ENCODE measurements at regions not wholly inside any gene's neighbourhood (a gene's known extent, or its start where the extent isn't known, plus 50 kb on each side); places are given as distances from the start of the nearest gene placed in this dataset.
A peak's percentile ranks its signal among the peaks of the same experiment; 100 is the strongest.

DNA sequence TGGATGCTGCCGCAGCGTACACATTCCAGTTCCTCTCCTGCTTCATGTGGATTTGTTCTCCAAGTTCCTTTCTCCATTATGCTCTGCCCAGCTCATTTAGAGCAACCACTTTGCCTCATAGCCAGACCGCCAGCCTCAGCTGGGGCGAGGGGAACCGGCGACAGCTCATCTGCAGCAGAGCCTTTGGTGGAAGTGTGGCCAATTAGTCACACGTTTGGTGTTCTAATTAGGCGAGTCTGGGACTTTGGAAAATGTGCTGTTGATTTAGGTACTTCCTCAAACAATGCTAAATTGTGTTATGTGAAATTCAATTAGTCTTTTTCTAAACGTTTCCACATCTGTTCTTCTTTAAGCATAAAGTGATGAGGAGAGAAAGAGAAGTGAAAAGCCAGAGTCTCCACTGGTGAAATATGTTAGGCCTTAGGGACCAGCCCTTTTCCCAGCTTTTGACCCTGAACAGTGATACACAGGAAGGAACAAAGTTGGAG, 217.9 kb downstream of the TBX18 start:
- Histone ChIP-seq H3K4me3 (ENCODE audit: low read length in 2 of 2) (no peak overlapping the region), H3K36me3 (ENCODE audit: control insufficient read depth in 2 of 2, insufficient read depth in 2 of 2, low read length in 1 of 2) (no peaks in the 10 kb centered on the region), H3K27me3 (ENCODE audit: control insufficient read depth in 2 of 2, insufficient read depth in 1 of 2, low read length in 1 of 2) (no peaks in the 10 kb centered on the region), H3K4me1 (ENCODE audit: control insufficient read depth in 2 of 2, insufficient read depth in 2 of 2, low read length in 2 of 2) (no peaks in the 10 kb centered on the region), H3K9me3 (ENCODE audit: control insufficient read depth in 2 of 2, insufficient read depth in 1 of 2, low read length in 1 of 2) (no peaks in the 10 kb centered on the region), H3K27ac (ENCODE audit: low read depth in 1 of 2, low read length in 1 of 2) (no peak overlapping the region)
- DNase-seq (ENCODE audit: low read depth in 6 of 9, low spot score in 9 of 9) = no peak
- WGBS = 70% methylated on average over 9 of the region's 9 CpGs

DNA sequence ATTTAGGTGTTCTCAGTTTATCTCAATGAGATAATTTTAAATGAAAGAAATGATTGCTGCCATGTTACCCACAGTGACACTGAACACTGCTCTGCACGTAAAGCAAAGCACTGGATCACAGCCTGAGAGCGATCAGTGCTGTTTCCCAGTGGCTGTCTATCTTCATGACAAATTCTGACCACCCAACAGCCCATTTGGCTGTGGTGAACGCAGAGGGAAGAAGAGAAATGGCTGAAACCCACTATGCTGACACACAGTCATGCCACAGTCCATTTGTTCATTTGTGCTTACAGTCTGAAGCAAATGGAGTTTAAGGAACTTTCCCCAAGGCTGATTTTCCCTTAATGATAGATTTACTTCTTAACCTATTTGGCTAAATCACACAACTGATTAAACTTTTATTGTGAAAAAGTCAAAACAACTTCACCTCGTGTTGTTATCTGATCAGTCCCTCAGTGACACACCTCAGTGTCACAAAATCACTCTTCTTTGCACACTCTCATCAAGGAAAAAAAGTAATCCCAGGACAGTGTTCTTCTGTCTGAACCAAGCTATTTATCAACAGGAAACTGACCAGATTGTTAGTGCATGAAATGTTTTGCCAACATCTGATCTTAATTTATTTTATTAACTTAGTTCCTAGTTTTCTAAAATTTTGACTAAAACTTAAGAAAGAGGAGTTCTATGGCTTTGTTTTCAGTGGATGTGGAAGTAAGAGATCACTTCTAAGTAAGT, 225.1 kb downstream of the TBX18 start:
- Histone ChIP-seq H3K4me1 (ENCODE audit: control insufficient read depth in 2 of 2, insufficient read depth in 2 of 2, low read length in 2 of 2) (no peaks in the 10 kb centered on the region), H3K9me3 (ENCODE audit: control insufficient read depth in 2 of 2, insufficient read depth in 1 of 2, low read length in 1 of 2) (no peaks in the 10 kb centered on the region)
- DNase-seq (ENCODE audit: low read depth in 6 of 9, low spot score in 9 of 9) = no peak

DNA sequence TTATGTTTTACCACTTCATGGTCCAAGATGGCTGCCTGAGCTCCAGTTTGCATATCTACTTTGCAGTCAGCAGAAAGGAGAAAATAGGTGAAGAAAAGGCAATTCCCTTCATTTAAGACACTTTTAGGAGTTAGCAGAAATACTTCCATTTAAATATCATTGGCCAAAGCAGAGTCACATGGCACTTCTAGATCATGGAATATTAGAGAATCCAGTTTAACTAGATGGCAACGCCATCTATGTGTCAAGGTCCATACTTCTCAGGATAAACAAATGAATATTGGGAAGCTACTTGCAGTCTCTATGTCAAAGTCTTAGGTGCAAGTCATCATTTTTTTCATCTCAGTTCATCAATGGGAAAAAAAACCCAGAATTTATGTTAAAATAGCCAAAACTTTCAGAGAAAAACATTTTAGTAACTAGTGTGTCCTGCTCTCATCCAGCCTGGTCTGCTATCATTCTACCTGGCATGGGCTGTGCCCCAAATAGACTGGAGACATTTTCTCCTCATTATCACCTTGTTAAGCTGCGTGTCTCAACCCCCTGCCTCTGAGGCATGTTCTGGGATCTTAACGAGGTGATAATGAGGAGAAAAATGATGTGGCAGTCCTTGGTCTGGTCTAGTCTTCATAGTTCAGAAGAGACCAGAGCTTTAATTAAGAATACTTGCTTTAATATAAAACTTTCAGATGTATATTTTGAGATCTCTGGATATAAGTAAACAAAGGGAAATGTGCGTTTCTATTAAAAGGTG, 227.3 kb downstream of the TBX18 start:
- WGBS = 88% methylated on average over 4 of the region's 4 CpGs
- H3K9me3 ChIP-seq (ENCODE audit: control insufficient read depth in 2 of 2, insufficient read depth in 1 of 2, low read length in 1 of 2) = no peaks in the 10 kb centered on the region
- no peaks in the 10 kb centered on the region for H3K4me1 ChIP-seq (ENCODE audit: control insufficient read depth in 2 of 2, insufficient read depth in 2 of 2, low read length in 2 of 2)
- no peak for DNase-seq (ENCODE audit: low read depth in 6 of 9, low spot score in 9 of 9)
- H3K4me3 ChIP-seq (ENCODE audit: low read length in 2 of 2) = no peak overlapping the region
- H3K27ac ChIP-seq (ENCODE audit: low read depth in 1 of 2, low read length in 1 of 2) = no peak overlapping the region
- H3K27me3 ChIP-seq (ENCODE audit: control insufficient read depth in 2 of 2, insufficient read depth in 1 of 2, low read length in 1 of 2) = no peaks in the 10 kb centered on the region
- no peaks in the 10 kb centered on the region for H3K36me3 ChIP-seq (ENCODE audit: control insufficient read depth in 2 of 2, insufficient read depth in 2 of 2, low read length in 1 of 2)

More for the DNA sequence above, 225.1 kb downstream of the TBX18 start:
- 80% methylated on average over 4 of the region's 4 CpGs for WGBS
- H3K27me3 ChIP-seq (ENCODE audit: control insufficient read depth in 2 of 2, insufficient read depth in 1 of 2, low read length in 1 of 2) = no peaks in the 10 kb centered on the region
- no peak overlapping the region for H3K4me3 ChIP-seq (ENCODE audit: low read length in 2 of 2)
- H3K36me3 ChIP-seq (ENCODE audit: control insufficient read depth in 2 of 2, insufficient read depth in 2 of 2, low read length in 1 of 2) = no peaks in the 10 kb centered on the region
- H3K27ac ChIP-seq (ENCODE audit: low read depth in 1 of 2, low read length in 1 of 2) = no peak overlapping the region

GRCh38 chr6:84528201-84528600, 236.2 kb downstream of the TBX18 start:
- Histone ChIP-seq H3K27ac (ENCODE audit: low read depth in 1 of 2, low read length in 1 of 2) (no peak overlapping the region), H3K27me3 (ENCODE audit: control insufficient read depth in 2 of 2, insufficient read depth in 1 of 2, low read length in 1 of 2) (no peaks in the 10 kb centered on the region), H3K9me3 (ENCODE audit: control insufficient read depth in 2 of 2, insufficient read depth in 1 of 2, low read length in 1 of 2) (no peaks in the 10 kb centered on the region), H3K4me3 (ENCODE audit: low read length in 2 of 2) (no peak overlapping the region), H3K36me3 (ENCODE audit: control insufficient read depth in 2 of 2, insufficient read depth in 2 of 2, low read length in 1 of 2) (no peaks in the 10 kb centered on the region), H3K4me1 (ENCODE audit: control insufficient read depth in 2 of 2, insufficient read depth in 2 of 2, low read length in 2 of 2) (no peaks in the 10 kb centered on the region)
- no peak for DNase-seq (ENCODE audit: low read depth in 6 of 9, low spot score in 9 of 9)

- WGBS = 21% methylated on average over 2 of the region's 2 CpGs
- Histone ChIP-seq H3K36me3 (ENCODE audit: control insufficient read depth in 2 of 2, insufficient read depth in 2 of 2, low read length in 1 of 2) (no peaks in the 10 kb centered on the region), H3K4me1 (ENCODE audit: control insufficient read depth in 2 of 2, insufficient read depth in 2 of 2, low read length in 2 of 2) (no peaks in the 10 kb centered on the region), H3K9me3 (ENCODE audit: control insufficient read depth in 2 of 2, insufficient read depth in 1 of 2, low read length in 1 of 2) (no peaks in the 10 kb centered on the region), H3K27me3 (ENCODE audit: control insufficient read depth in 2 of 2, insufficient read depth in 1 of 2, low read length in 1 of 2) (no peaks in the 10 kb centered on the region), H3K27ac (ENCODE audit: low read depth in 1 of 2, low read length in 1 of 2) (no peak overlapping the region), H3K4me3 (ENCODE audit: low read length in 2 of 2) (no peak overlapping the region)
- peak in 1 of 9 donors; percentile 24 for DNase-seq (ENCODE audit: low read depth in 6 of 9, low spot score in 9 of 9)
These were observed 237.8 kb downstream of the TBX18 start for GRCh38 chr6:84526631-84527030.

DNA sequence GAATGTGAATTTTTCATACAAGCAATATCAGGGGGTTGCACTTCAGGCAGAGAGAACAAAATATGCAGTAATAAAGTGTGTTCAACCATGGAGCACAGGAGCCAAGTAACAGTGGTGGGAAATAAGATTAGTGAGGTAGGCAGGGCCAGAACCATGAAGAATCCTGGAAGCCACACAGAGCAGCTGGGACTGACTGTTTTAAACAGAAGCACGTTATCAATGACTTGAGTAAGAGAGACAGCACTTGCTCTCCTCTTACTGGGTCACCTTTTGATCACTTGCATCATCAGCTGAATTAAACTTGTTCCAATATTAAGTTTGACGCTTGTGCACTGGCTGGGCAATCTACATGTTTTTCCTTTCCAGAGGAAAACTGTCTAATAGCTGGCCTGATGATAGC, 238.5 kb downstream of the TBX18 start:
- WGBS = 85% methylated on average over 2 of the region's 2 CpGs
- H3K27ac ChIP-seq (ENCODE audit: low read depth in 1 of 2, low read length in 1 of 2) = no peak overlapping the region
- no peaks in the 10 kb centered on the region for H3K27me3 ChIP-seq (ENCODE audit: control insufficient read depth in 2 of 2, insufficient read depth in 1 of 2, low read length in 1 of 2)
- no peaks in the 10 kb centered on the region for H3K36me3 ChIP-seq (ENCODE audit: control insufficient read depth in 2 of 2, insufficient read depth in 2 of 2, low read length in 1 of 2)
- H3K9me3 ChIP-seq (ENCODE audit: control insufficient read depth in 2 of 2, insufficient read depth in 1 of 2, low read length in 1 of 2) = no peaks in the 10 kb centered on the region
- no peaks in the 10 kb centered on the region for H3K4me1 ChIP-seq (ENCODE audit: control insufficient read depth in 2 of 2, insufficient read depth in 2 of 2, low read length in 2 of 2)
- no peak overlapping the region for H3K4me3 ChIP-seq (ENCODE audit: low read length in 2 of 2)
- DNase-seq (ENCODE audit: low read depth in 6 of 9, low spot score in 9 of 9) = no peak

- no peak overlapping the region for H3K27ac ChIP-seq (ENCODE audit: low read depth in 1 of 2, low read length in 1 of 2)
- H3K36me3 ChIP-seq (ENCODE audit: control insufficient read depth in 2 of 2, insufficient read depth in 2 of 2, low read length in 1 of 2) = no peaks in the 10 kb centered on the region
- no peaks in the 10 kb centered on the region for H3K9me3 ChIP-seq (ENCODE audit: control insufficient read depth in 2 of 2, insufficient read depth in 1 of 2, low read length in 1 of 2)
- H3K27me3 ChIP-seq (ENCODE audit: control insufficient read depth in 2 of 2, insufficient read depth in 1 of 2, low read length in 1 of 2) = no peaks in the 10 kb centered on the region
- WGBS = 88% methylated on average over 4 of the region's 4 CpGs
- H3K4me3 ChIP-seq (ENCODE audit: low read length in 2 of 2) = no peak overlapping the region
- DNase-seq (ENCODE audit: low read depth in 6 of 9, low spot score in 9 of 9) = no peak
- no peaks in the 10 kb centered on the region for H3K4me1 ChIP-seq (ENCODE audit: control insufficient read depth in 2 of 2, insufficient read depth in 2 of 2, low read length in 2 of 2)
These were observed 239.8 kb downstream of the TBX18 start for GRCh38 chr6:84524636-84525035.

DNA sequence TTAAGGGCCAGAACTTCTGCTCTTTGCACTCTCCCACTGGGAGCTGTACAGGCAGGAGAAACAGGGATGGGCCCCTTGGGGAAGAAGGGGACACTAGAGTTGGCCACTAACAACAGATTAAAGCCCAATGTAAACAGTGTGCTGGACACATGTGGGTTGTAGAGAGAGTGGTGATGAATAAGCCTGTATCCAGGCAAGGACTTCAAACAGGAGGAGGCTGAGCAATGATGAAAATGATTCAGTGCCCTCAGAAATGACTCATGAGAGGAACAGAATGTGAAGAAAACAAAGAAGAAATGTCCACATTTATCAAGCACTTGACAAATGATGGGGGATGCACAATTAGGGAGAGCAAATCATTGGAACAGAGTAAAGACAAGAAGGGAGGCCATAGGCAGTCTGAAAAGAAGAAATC, 242.3 kb downstream of the TBX18 start:
- H3K27ac ChIP-seq (ENCODE audit: low read depth in 1 of 2, low read length in 1 of 2) = no peak overlapping the region
- no peak for DNase-seq (ENCODE audit: low read depth in 6 of 9, low spot score in 9 of 9)

GRCh38 chr6:84521511-84521910, 242.9 kb downstream of the TBX18 start:
- Histone ChIP-seq H3K27ac (ENCODE audit: low read depth in 1 of 2, low read length in 1 of 2) (no peak overlapping the region), H3K36me3 (ENCODE audit: control insufficient read depth in 2 of 2, insufficient read depth in 2 of 2, low read length in 1 of 2) (no peaks in the 10 kb centered on the region), H3K4me1 (ENCODE audit: control insufficient read depth in 2 of 2, insufficient read depth in 2 of 2, low read length in 2 of 2) (no peaks in the 10 kb centered on the region), H3K9me3 (ENCODE audit: control insufficient read depth in 2 of 2, insufficient read depth in 1 of 2, low read length in 1 of 2) (no peaks in the 10 kb centered on the region), H3K4me3 (ENCODE audit: low read length in 2 of 2) (no peak overlapping the region), H3K27me3 (ENCODE audit: control insufficient read depth in 2 of 2, insufficient read depth in 1 of 2, low read length in 1 of 2) (no peaks in the 10 kb centered on the region)
- WGBS = 69% methylated on average over 1 of the region's 1 CpG
- no peak for DNase-seq (ENCODE audit: low read depth in 6 of 9, low spot score in 9 of 9)

More for the DNA sequence above, 242.3 kb downstream of the TBX18 start:
- Histone ChIP-seq H3K4me1 (ENCODE audit: control insufficient read depth in 2 of 2, insufficient read depth in 2 of 2, low read length in 2 of 2) (no peaks in the 10 kb centered on the region), H3K4me3 (ENCODE audit: low read length in 2 of 2) (no peak overlapping the region), H3K9me3 (ENCODE audit: control insufficient read depth in 2 of 2, insufficient read depth in 1 of 2, low read length in 1 of 2) (no peaks in the 10 kb centered on the region), H3K27me3 (ENCODE audit: control insufficient read depth in 2 of 2, insufficient read depth in 1 of 2, low read length in 1 of 2) (no peaks in the 10 kb centered on the region), H3K36me3 (ENCODE audit: control insufficient read depth in 2 of 2, insufficient read depth in 2 of 2, low read length in 1 of 2) (no peaks in the 10 kb centered on the region)
